Sigmoid colon (tissue), 6 donors: ENCODE measurements at regions not wholly inside any gene's neighbourhood (a gene's known extent, or its start where the extent isn't known, plus 50 kb on each side); places are given as distances from the start of the nearest gene placed in this dataset.
"Not testable (repeated sequence)": the region's sequence is repeated elsewhere in the genome, so short reads cannot be mapped to it uniquely, and the experiment has no call there.

Experiments
- DNase-seq: peaks from one replicate; pipeline ENCODE4 v3.0.0-alpha.2; 2019
- H3K27ac ChIP-seq, 4 donors: fragments of 200-600 bp; sonication (generic); one replicate each; pipeline ENCODE4 v1.5.1; 2016 to 2019; ENCODE audit warnings: mild to moderate bottlenecking in 1 of 4
- H3K27me3 ChIP-seq, 3 donors: fragments of 200-600 bp; sonication (generic); one replicate each; pipeline ENCODE4 v1.5.1; 2019; ENCODE audit warnings: mild to moderate bottlenecking in 1 of 3
- H3K36me3 ChIP-seq, 4 donors: fragments of 200-600 bp; sonication (generic); one replicate each; pipeline ENCODE4 v1.5.1; 2016 to 2019
- H3K4me1 ChIP-seq, 4 donors: fragments of 200-600 bp; sonication (generic); one replicate each; pipeline ENCODE4 v1.5.1; 2017 to 2019
- H3K4me3 ChIP-seq, 4 donors: fragments of 200-600 bp; sonication (generic); one replicate each; pipeline ENCODE4 v1.5.1; 2017 to 2019; ENCODE audit warnings: mild to moderate bottlenecking in 2 of 4, moderate library complexity in 1 of 4
- H3K9me3 ChIP-seq, 4 donors: fragments of 200-600 bp in 3 of 4; sonication (generic) in 3 of 4; one replicate each; pipeline versions ENCODE4 v1.5.1 to v1.6.1; 2013 to 2019
- CTCF ChIP-seq, 4 experiments: fragments of 450-650 bp in 3 of 4; fragments of 200-600 bp in 1 of 4; IDR thresholded peaks; one replicate each; pipeline ENCODE4 v1.5.1; 2016 to 2019; ENCODE audit warnings: antibody characterized with exemption in 4 of 4, mild to moderate bottlenecking in 3 of 4, moderate library complexity in 2 of 4
- EP300 ChIP-seq, 4 donors: sonication (generic); formaldehyde crosslinking; IDR thresholded peaks; one replicate each; pipeline ENCODE4 v1.6.1; 2017; ENCODE audit warnings: antibody characterized with exemption in 4 of 4
- POLR2A ChIP-seq, 2 donors: fragments of 450-650 bp; IDR thresholded peaks; one replicate each; pipeline ENCODE4 v1.6.1; 2016; ENCODE audit warnings: antibody characterized with exemption in 2 of 2, mild to moderate bottlenecking in 2 of 2, moderate library complexity in 2 of 2
- POLR2AphosphoS5 ChIP-seq, 4 donors: sonication (generic); formaldehyde crosslinking; IDR thresholded peaks; one replicate each; pipeline ENCODE4 v1.6.1; 2017; ENCODE audit warnings: antibody characterized with exemption in 4 of 4
- WGBS, 2 donors: extraction: QIAGEN DNeasy Blood & Tissue Kit; methylation state at CpG; one replicate each; pipeline ENCODE4 v1.1.7; 2013; 5-methylcytosine and 5-hydroxymethylcytosine counted together
- intact Hi-C: fragments of 100-400 bp; cut with DNase I; formaldehyde crosslinking; loops from one replicate; pipeline ENCODE4 v1.15.1; 2023
- donor health status: healthy with polysubstance abuse.
- donor health status: healthy.

GRCh38 chr15:44853304-44853950, 103.1 kb upstream of the TERB2 start:
- DNase-seq, H3K4me1 ChIP-seq, H3K9me3 ChIP-seq, H3K27me3 ChIP-seq, H3K4me3 ChIP-seq, H3K27ac ChIP-seq, H3K36me3 ChIP-seq: not testable (repeated sequence)
- peak in 3 of 4 experiments; percentile 55 to 67 (median 57) for TF ChIP-seq CTCF (IDR thresholded peaks at IDR 0.05)
- 13 to 26% methylated on average over 4 of the region's 4 CpGs for WGBS, 2 donors
- intact Hi-C loops = loop anchor here (5.0 kb wide), 1 partner anchor 184 kb away; no protein-coding TSS in a partner anchor

GRCh38 chr15:44854696-44855095, 101.8 kb upstream of the TERB2 start:
- H3K27ac ChIP-seq, H3K27me3 ChIP-seq, H3K4me1 ChIP-seq, H3K36me3 ChIP-seq, DNase-seq, H3K4me3 ChIP-seq, H3K9me3 ChIP-seq: not testable (repeated sequence)
- intact Hi-C loops = loop anchor here (5.0 kb wide), 1 partner anchor 183 kb away; no protein-coding TSS in a partner anchor
- 30 to 60% methylated on average over 4 of the region's 4 CpGs for WGBS, 2 donors

- H3K27ac ChIP-seq, H3K4me1 ChIP-seq, H3K9me3 ChIP-seq, intact Hi-C loops, DNase-seq, H3K4me3 ChIP-seq, H3K27me3 ChIP-seq, H3K36me3 ChIP-seq: not testable (repeated sequence)
- WGBS, 2 donors = 85 to 91% methylated on average over 2 to 3 of the region's 3 CpGs
These were observed 100.2 kb upstream of the TERB2 start for GRCh38 chr15:44856284-44856683.

- H3K9me3 ChIP-seq, H3K27ac ChIP-seq, intact Hi-C loops, H3K4me3 ChIP-seq, DNase-seq, H3K4me1 ChIP-seq, H3K27me3 ChIP-seq, H3K36me3 ChIP-seq: not testable (repeated sequence)
- WGBS, 2 donors = 100% methylated on average over 1 of the region's 3 CpGs
These were observed 99.2 kb upstream of the TERB2 start for GRCh38 chr15:44857164-44857710.

GRCh38 chr15:44859088-44859487, 97.4 kb upstream of the TERB2 start:
- H3K9me3 ChIP-seq, H3K36me3 ChIP-seq, H3K27me3 ChIP-seq, intact Hi-C loops, DNase-seq, H3K4me1 ChIP-seq, H3K4me3 ChIP-seq, H3K27ac ChIP-seq: not testable (repeated sequence)
- 95 to 96% methylated on average over 2 of the region's 2 CpGs for WGBS, 2 donors

GRCh38 chr15:44860168-44860567, 96.3 kb upstream of the TERB2 start:
- H3K36me3 ChIP-seq, H3K4me3 ChIP-seq, H3K9me3 ChIP-seq, intact Hi-C loops, H3K4me1 ChIP-seq, H3K27ac ChIP-seq, H3K27me3 ChIP-seq, DNase-seq: not testable (repeated sequence)
- 87 to 95% methylated on average over 2 of the region's 2 CpGs for WGBS, 2 donors

GRCh38 chr15:44861439-44861910, 95.0 kb upstream of the TERB2 start:
- intact Hi-C loops = no loop called here
- Histone ChIP-seq H3K4me3 (no peak overlapping the region), H3K36me3 (no peaks in the 10 kb centered on the region), H3K4me1 (no peaks in the 10 kb centered on the region), H3K27ac (no peak overlapping the region), H3K9me3 (no peaks in the 10 kb centered on the region), H3K27me3 (no peaks in the 10 kb centered on the region)
- no peak for DNase-seq
- WGBS, 2 donors = 96 to 97% methylated on average over 14 of the region's 14 CpGs
- no peak for TF ChIP-seq EP300 (IDR thresholded peaks at IDR 0.05)
- no peak for TF ChIP-seq CTCF (IDR thresholded peaks at IDR 0.05)
- no peak for TF ChIP-seq POLR2A (IDR thresholded peaks at IDR 0.05)
- TF ChIP-seq POLR2AphosphoS5 (IDR thresholded peaks at IDR 0.05) = no peak
